Ishikawa (cell line): ENCODE measurements at regions not wholly inside any gene's neighbourhood (a gene's known extent, or its start where the extent isn't known, plus 50 kb on each side); places are given as distances from the start of the nearest gene placed in this dataset.

Experiments used
- CEBPB ChIP-seq: IDR thresholded peaks from 2 replicates; pipeline ENCODE4 v1.6.1; 2012
- RAD21 ChIP-seq: IDR thresholded peaks from 2 replicates; pipeline ENCODE4 v1.6.1; 2012; ENCODE audit warnings: low read depth
- REST ChIP-seq: IDR thresholded peaks from 2 replicates; pipeline ENCODE4 v1.6.1; 2012; ENCODE audit warnings: low read depth, mild to moderate bottlenecking
- TF ChIP-seq, protein P1 (sequence below): IDR thresholded peaks from 2 replicates; pipeline ENCODE4 v1.6.1; 2012

DNA sequence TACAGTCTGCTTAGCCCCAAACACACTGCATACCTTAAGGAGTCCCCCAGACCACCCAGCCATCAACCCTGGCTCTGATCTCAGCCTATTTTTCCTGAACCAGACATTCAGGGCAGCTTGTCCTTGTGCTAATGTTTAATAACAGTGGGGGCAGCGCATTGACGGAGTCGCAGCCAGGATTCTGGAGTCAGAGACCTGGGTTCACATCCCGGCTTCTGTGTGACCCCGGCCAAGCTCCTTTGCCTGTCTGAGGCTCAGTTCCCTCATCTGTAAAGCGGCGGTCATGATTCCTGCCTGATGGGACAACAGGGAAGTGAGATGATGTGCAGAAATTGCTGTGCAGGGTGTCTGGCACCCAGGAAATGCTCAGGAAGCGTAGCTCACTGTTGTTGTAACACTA is 63.1 kb downstream of the MATN1 start:
- TF ChIP-seq CEBPB (no peak), REST (no peak), RAD21 (no peak)
- TF ChIP-seq, protein P1, sequence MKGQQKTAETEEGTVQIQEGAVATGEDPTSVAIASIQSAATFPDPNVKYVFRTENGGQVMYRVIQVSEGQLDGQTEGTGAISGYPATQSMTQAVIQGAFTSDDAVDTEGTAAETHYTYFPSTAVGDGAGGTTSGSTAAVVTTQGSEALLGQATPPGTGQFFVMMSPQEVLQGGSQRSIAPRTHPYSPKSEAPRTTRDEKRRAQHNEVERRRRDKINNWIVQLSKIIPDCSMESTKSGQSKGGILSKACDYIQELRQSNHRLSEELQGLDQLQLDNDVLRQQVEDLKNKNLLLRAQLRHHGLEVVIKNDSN = no peak
